Endothelial cell of umbilical vein (primary cell): ENCODE measurements at regions not wholly inside any gene's neighbourhood (a gene's known extent, or its start where the extent isn't known, plus 50 kb on each side); places are given as distances from the start of the nearest gene placed in this dataset.

ENCODE experiments used
- BruUV-seq: library from RNA; stranded (reverse); fragments of 400-500 nt; replicated peaks from 2 replicates; lab custom pipeline; 2021; lab: Mats Ljungman, UMichigan
- CTCF ChIA-PET: fragments of 300-600, 350-600 bp; sonication (Branson Sonifier 250); formaldehyde crosslinking; loops from one replicate; lab custom pipeline; 2021; ENCODE audit warnings: antibody characterized with exemption, inconsistent platforms; lab: Charles Lee
- POLR2A ChIA-PET: fragments of 300-600, 350-600 bp; sonication (Branson Sonifier 250); formaldehyde crosslinking; loops from one replicate; lab custom pipeline; 2021; ENCODE audit warnings: antibody characterized with exemption, inconsistent platforms; lab: Charles Lee
- DNase-seq: peaks from one replicate; pipeline ENCODE4 v3.0.0-alpha.2; 2011; ENCODE audit warnings: low read depth, low spot score
- FAIRE-seq: peaks from 2 replicates; lab custom pipeline; 2011; peaks lifted over from hg19 to GRCh38; lab: Jason Lieb, UNC
- H2AFZ ChIP-seq: 2 replicates; pipeline ENCODE4 v1.6.0; 2012; ENCODE audit warnings: low read depth, low read length, control low read depth, inconsistent platforms
- H3K27ac ChIP-seq: 2 replicates; pipeline ENCODE4 v1.5.1; 2011; ENCODE audit warnings: low read depth, mild to moderate bottlenecking, control low read depth, low read length, moderate library complexity; ENCODE audit not compliant: insufficient read depth
- H3K27me3 ChIP-seq, 2 experiments: 2 replicates each; pipeline versions ENCODE4 v1.6.0 to v1.6.1; 2011; ENCODE audit warnings: low read length in 2 of 2, mixed read lengths in 1 of 2; ENCODE audit not compliant: control insufficient read depth in 2 of 2, insufficient read depth in 2 of 2
- H3K36me3 ChIP-seq, 2 experiments: 2 replicates in 1 of 2; 3 replicates in 1 of 2; pipeline ENCODE4 v1.5.1; 2011; ENCODE audit warnings: low read length in 2 of 2, mild to moderate bottlenecking in 1 of 2, moderate library complexity in 1 of 2; ENCODE audit not compliant: control insufficient read depth in 2 of 2, insufficient read depth in 2 of 2; ENCODE audit errors: extremely low read depth in 1 of 2
- H3K4me1 ChIP-seq: 3 replicates; pipeline ENCODE4 v1.5.1; 2011; ENCODE audit warnings: mild to moderate bottlenecking, low read length; ENCODE audit not compliant: control insufficient read depth, insufficient read depth; ENCODE audit errors: extremely low read depth
- H3K4me2 ChIP-seq: 2 replicates; pipeline ENCODE4 v1.6.1; 2011; ENCODE audit warnings: low read length, control low read depth, mixed read lengths; ENCODE audit not compliant: insufficient read depth
- H3K4me3 ChIP-seq, 3 experiments: fragments of 200-600 bp in 1 of 3; sonication (generic), shearing (Covaris generic) in 1 of 3; replicated peaks in 1 of 3; 2 replicates each; pipeline ENCODE4 v1.5.1; 2011 to 2016; ENCODE audit warnings: control low read depth in 3 of 3, low read length in 3 of 3, mild to moderate bottlenecking in 2 of 3, inconsistent platforms in 1 of 3, low read depth in 1 of 3, moderate library complexity in 1 of 3; ENCODE audit not compliant: insufficient read depth in 1 of 3
- H3K79me2 ChIP-seq: 2 replicates; pipeline ENCODE4 v1.6.0; 2012; ENCODE audit warnings: low read length, inconsistent platforms; ENCODE audit not compliant: control insufficient read depth, insufficient read depth
- H3K9ac ChIP-seq: replicated peaks from 2 replicates; pipeline ENCODE3; 2011; ENCODE audit warnings: low read length, control low read depth; ENCODE audit not compliant: insufficient read depth; ENCODE audit errors: extremely low read depth
- H3K9me1 ChIP-seq: replicated peaks from 3 replicates; pipeline ENCODE4 v1.6.0; 2011; ENCODE audit warnings: mild to moderate bottlenecking, low read length; ENCODE audit not compliant: control insufficient read depth, insufficient read depth; ENCODE audit errors: extremely low read depth
- H3K9me3 ChIP-seq: replicated peaks from 2 replicates; pipeline ENCODE4 v1.5.1; 2012; ENCODE audit warnings: low read length, inconsistent platforms; ENCODE audit not compliant: control insufficient read depth, insufficient read depth
- H4K20me1 ChIP-seq: replicated peaks from 2 replicates; pipeline ENCODE3; 2011; ENCODE audit warnings: mild to moderate bottlenecking, low read length; ENCODE audit not compliant: control insufficient read depth, insufficient read depth; ENCODE audit errors: extremely low read depth
- EZH2 ChIP-seq: IDR thresholded peaks from 2 replicates; pipeline ENCODE4 v1.6.1; 2012; ENCODE audit warnings: borderline replicate concordance, low read depth, mild to moderate bottlenecking, moderate library complexity, low read length, inconsistent platforms; ENCODE audit not compliant: severe bottlenecking
- FOS ChIP-seq: IDR thresholded peaks from 2 replicates; pipeline ENCODE4 v1.6.1; 2011; ENCODE audit warnings: mild to moderate bottlenecking, low read length, moderate library complexity, borderline replicate concordance; ENCODE audit not compliant: insufficient read depth
- GATA2 ChIP-seq: IDR thresholded peaks from 2 replicates; pipeline ENCODE4 v1.7.0; 2011; ENCODE audit warnings: low read depth, mild to moderate bottlenecking, moderate library complexity, mixed read lengths, low read length; ENCODE audit not compliant: insufficient read length, insufficient read depth
- JUN ChIP-seq: IDR thresholded peaks from 2 replicates; pipeline ENCODE4 v1.6.1; 2011; ENCODE audit warnings: borderline replicate concordance, low read depth; ENCODE audit not compliant: insufficient read length, insufficient read depth
- MAX ChIP-seq: IDR thresholded peaks from 2 replicates; pipeline ENCODE4 v1.6.1; 2011; ENCODE audit not compliant: insufficient read depth, insufficient read length
- MYC ChIP-seq: IDR thresholded peaks from one replicate; pipeline ENCODE4 v1.6.1; 2011; ENCODE audit warnings: mild to moderate bottlenecking, low read depth, low read length
- POLR2A ChIP-seq: IDR thresholded peaks from 2 replicates; pipeline ENCODE4 v1.6.1; 2012; ENCODE audit warnings: low read depth, mild to moderate bottlenecking, control low read depth, low read length
- POLR2AphosphoS5 ChIP-seq: IDR thresholded peaks from 2 replicates; pipeline ENCODE4 v1.6.1; 2012; ENCODE audit warnings: low read depth, mild to moderate bottlenecking, control low read depth, low read length, moderate library complexity; ENCODE audit not compliant: insufficient read depth
- dilution Hi-C: fragments of 300-500 bp; cut with MboI; formaldehyde crosslinking; loops from one replicate; pipeline ENCODE4 v1.15.0; 2019; ENCODE audit warnings: low sequenced_read_pairs; ENCODE audit not compliant: extremely low pct_ligation_motif_present
- intact Hi-C: fragments of 100-400 bp; cut with micrococcal nuclease; formaldehyde crosslinking; loops from one replicate; pipeline ENCODE4 v1.10.0; 2022
- TF ChIP-seq, protein P1 (sequence below), 2 donors: IDR thresholded peaks; 1 replicate in 1 of 2; 2 replicates in 1 of 2; pipeline ENCODE4 v1.5.1; 2011; ENCODE audit warnings: low read length in 2 of 2, mild to moderate bottlenecking in 2 of 2, moderate library complexity in 2 of 2, control low read depth in 1 of 2, inconsistent platforms in 1 of 2, low read depth in 1 of 2; ENCODE audit not compliant: insufficient read depth in 1 of 2; ENCODE audit errors: extremely low read depth in 1 of 2

DNA sequence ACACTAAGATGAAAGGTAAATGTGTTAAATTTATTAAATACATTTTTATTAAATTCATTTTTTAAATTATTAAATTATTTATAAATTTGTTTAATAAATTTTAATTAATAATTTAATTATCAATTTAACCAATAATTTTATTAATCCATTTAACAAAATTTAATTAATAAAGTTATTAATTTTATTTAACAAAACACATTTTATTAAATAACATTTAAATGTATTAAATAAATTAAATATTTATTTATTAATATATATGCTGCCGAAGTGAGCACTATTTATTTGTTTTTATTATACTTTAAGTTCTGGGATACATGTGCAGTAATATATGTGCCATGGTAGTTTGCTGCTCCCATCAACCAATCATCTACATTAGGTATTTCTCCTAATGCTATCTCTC, 719.5 kb downstream of the TRIML1 start:
- Histone ChIP-seq H3K79me2 (no peaks in the 10 kb centered on the region), H3K27ac (no peak overlapping the region), H3K27me3 (no peaks in the 10 kb centered on the region), H3K9me1 (no peaks in the 10 kb centered on the region), H3K9me3 (peaks cover 2% of the 10 kb centered on the region), H4K20me1 (no peaks in the 10 kb centered on the region), H3K4me3 (no peak overlapping the region), H2AFZ (no peak overlapping the region), H3K4me1 (no peaks in the 10 kb centered on the region), H3K36me3 (no peaks in the 10 kb centered on the region), H3K9ac (no peak overlapping the region), H3K4me2 (no peak overlapping the region)
- dilution Hi-C loops (no loop called here), intact Hi-C loops (no loop called here)
- no TSS peak for BruUV-seq
- DNase-seq (no peak), FAIRE-seq (no peak)
- ChIA-PET CTCF (no interaction called here), POLR2A (no interaction called here)
- no peak for TF ChIP-seq JUN
- TF ChIP-seq MYC: no peak
- TF ChIP-seq MAX: no peak
- TF ChIP-seq FOS: no peak
- no peak for TF ChIP-seq EZH2
- no peak for TF ChIP-seq POLR2A
- TF ChIP-seq GATA2: no peak
- TF ChIP-seq, protein P1, sequence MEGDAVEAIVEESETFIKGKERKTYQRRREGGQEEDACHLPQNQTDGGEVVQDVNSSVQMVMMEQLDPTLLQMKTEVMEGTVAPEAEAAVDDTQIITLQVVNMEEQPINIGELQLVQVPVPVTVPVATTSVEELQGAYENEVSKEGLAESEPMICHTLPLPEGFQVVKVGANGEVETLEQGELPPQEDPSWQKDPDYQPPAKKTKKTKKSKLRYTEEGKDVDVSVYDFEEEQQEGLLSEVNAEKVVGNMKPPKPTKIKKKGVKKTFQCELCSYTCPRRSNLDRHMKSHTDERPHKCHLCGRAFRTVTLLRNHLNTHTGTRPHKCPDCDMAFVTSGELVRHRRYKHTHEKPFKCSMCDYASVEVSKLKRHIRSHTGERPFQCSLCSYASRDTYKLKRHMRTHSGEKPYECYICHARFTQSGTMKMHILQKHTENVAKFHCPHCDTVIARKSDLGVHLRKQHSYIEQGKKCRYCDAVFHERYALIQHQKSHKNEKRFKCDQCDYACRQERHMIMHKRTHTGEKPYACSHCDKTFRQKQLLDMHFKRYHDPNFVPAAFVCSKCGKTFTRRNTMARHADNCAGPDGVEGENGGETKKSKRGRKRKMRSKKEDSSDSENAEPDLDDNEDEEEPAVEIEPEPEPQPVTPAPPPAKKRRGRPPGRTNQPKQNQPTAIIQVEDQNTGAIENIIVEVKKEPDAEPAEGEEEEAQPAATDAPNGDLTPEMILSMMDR (IDR thresholded peaks at IDR 0.05; ENCODE audit: extremely low read depth in 1 of 2, insufficient read depth in 1 of 2, low read depth in 1 of 2, low read length in 2 of 2): no peak
- TF ChIP-seq POLR2AphosphoS5: no peak
